B cell (primary cell): ENCODE measurements at regions not wholly inside any gene's neighbourhood (a gene's known extent, or its start where the extent isn't known, plus 50 kb on each side); places are given as distances from the start of the nearest gene placed in this dataset.
A peak's percentile ranks its signal among the peaks of the same experiment; 100 is the strongest.

Source experiments
- ATAC-seq: fragments of 200-7000 bp; cut with Tn5 transposase; one replicate; pipeline ENCODE4 v1.10.0; 2021; ENCODE audit warnings: low read depth, mild to moderate bottlenecking, moderate number of reproducible peaks, moderate library complexity
- CTCF ChIA-PET: fragments of 350-600 bp; sonication (Branson Sonifier 250); formaldehyde crosslinking; loops from one replicate; lab custom pipeline; 2021; ENCODE audit warnings: antibody characterized with exemption, inconsistent platforms; lab: Charles Lee
- POLR2A ChIA-PET: fragments of 350-600 bp; sonication (Branson Sonifier 250); formaldehyde crosslinking; loops from one replicate; lab custom pipeline; 2021; ENCODE audit warnings: antibody characterized with exemption; lab: Charles Lee
- DNase-seq: peaks from one replicate; pipeline ENCODE4 v3.0.0; 2013
- H2AFZ ChIP-seq: 2 replicates; pipeline ENCODE4 v1.6.1; 2012; ENCODE audit warnings: mild to moderate bottlenecking, low read depth, low read length; ENCODE audit not compliant: insufficient read depth, poor library complexity, severe bottlenecking
- H3K27ac ChIP-seq, 2 donors: 1 replicate in 1 of 2; 2 replicates in 1 of 2; pipeline ENCODE4 v1.5.1; 2012 to 2013; ENCODE audit warnings: low read length in 2 of 2, mild to moderate bottlenecking in 2 of 2, moderate library complexity in 1 of 2
- H3K27me3 ChIP-seq, 4 experiments: fragments of 200-600 bp in 1 of 4; sonication (generic) in 1 of 4; replicated peaks in 1 of 4; 1 replicate in 2 of 4; 2 replicates in 2 of 4; pipeline versions ENCODE4 v1.6.1 to v1.7.0; 2013 to 2016; ENCODE audit warnings: low read length in 3 of 4, mild to moderate bottlenecking in 2 of 4, mixed read lengths in 1 of 4, moderate library complexity in 1 of 4; ENCODE audit not compliant: insufficient read depth in 4 of 4, control insufficient read depth in 3 of 4; ENCODE audit errors: control extremely low read depth in 1 of 4
- H3K36me3 ChIP-seq, 2 experiments: replicated peaks in 1 of 2; 1 replicate in 1 of 2; 2 replicates in 1 of 2; pipeline versions ENCODE4 v1.6.1 to v1.7.1; 2013; ENCODE audit warnings: low read length in 1 of 2; ENCODE audit not compliant: insufficient read depth in 2 of 2, control insufficient read depth in 1 of 2; ENCODE audit errors: control extremely low read depth in 1 of 2, extremely low read depth in 1 of 2
- H3K4me1 ChIP-seq, 2 donors: fragments of 200-600 bp in 1 of 2; sonication (generic) in 1 of 2; 1 replicate in 1 of 2; 2 replicates in 1 of 2; pipeline versions ENCODE4 v1.5.1 to v1.6.1; 2013 to 2017; ENCODE audit warnings: low read length in 2 of 2; ENCODE audit not compliant: control insufficient read depth in 2 of 2, insufficient read depth in 2 of 2
- H3K4me2 ChIP-seq: replicated peaks from 2 replicates; pipeline ENCODE3; 2012; ENCODE audit warnings: mild to moderate bottlenecking, low read depth, low read length; ENCODE audit not compliant: poor library complexity, severe bottlenecking
- H3K4me3 ChIP-seq, 5 experiments: fragments of 200-600 bp in 1 of 5; sonication (generic) in 1 of 5; 1 replicate in 3 of 5; 2 replicates in 2 of 5; pipeline versions ENCODE4 v1.5.1 to v1.7.0; 2011 to 2016; ENCODE audit warnings: low read length in 4 of 5, mild to moderate bottlenecking in 4 of 5, low read depth in 2 of 5, control low read depth in 1 of 5, moderate library complexity in 1 of 5; ENCODE audit not compliant: insufficient read depth in 1 of 5; ENCODE audit errors: control extremely low read depth in 1 of 5, extremely low read depth in 1 of 5
- H3K79me2 ChIP-seq: fragments of 200-600 bp; sonication (generic); one replicate; pipeline ENCODE4 v1.6.0; 2016; ENCODE audit warnings: low read length; ENCODE audit not compliant: control insufficient read depth, insufficient read depth
- H3K9ac ChIP-seq: fragments of 200-600 bp; sonication (generic); 2 replicates; pipeline ENCODE4 v1.6.1; 2017; ENCODE audit warnings: mild to moderate bottlenecking, low read length, moderate library complexity
- H3K9me3 ChIP-seq, 3 donors: one replicate each; pipeline versions ENCODE4 v1.6.1 to v1.7.1; 2013; ENCODE audit warnings: low read length in 2 of 3; ENCODE audit not compliant: control insufficient read depth in 2 of 3, insufficient read depth in 1 of 3; ENCODE audit errors: control extremely low read depth in 1 of 3
- H4K20me1 ChIP-seq: 2 replicates; pipeline ENCODE4 v1.6.0; 2012; ENCODE audit warnings: mild to moderate bottlenecking, low read length; ENCODE audit not compliant: insufficient read depth, control insufficient read depth, poor library complexity, severe bottlenecking
- H3K27ac Mint-ChIP-seq: one replicate; pipeline ENCODE4 v1.8.0; 2021; ENCODE audit warnings: mixed read lengths
- H3K27me3 Mint-ChIP-seq: one replicate; pipeline ENCODE4 v1.8.0; 2021; ENCODE audit warnings: mixed read lengths
- H3K4me1 Mint-ChIP-seq: one replicate; pipeline ENCODE4 v1.8.0; 2021; ENCODE audit warnings: mixed read lengths
- H3K4me3 Mint-ChIP-seq: one replicate; pipeline ENCODE4 v1.8.0; 2021; ENCODE audit warnings: mixed read lengths
- H3K9me3 Mint-ChIP-seq: one replicate; pipeline ENCODE4 v1.8.0; 2022; ENCODE audit warnings: mixed read lengths; ENCODE audit not compliant: insufficient read depth
- CTCF ChIP-seq: fragments of 200-600 bp; IDR thresholded peaks from one replicate; pipeline ENCODE4 v1.8.0; 2022; ENCODE audit warnings: antibody characterized with exemption, mild to moderate bottlenecking
- EZH2 ChIP-seq: IDR thresholded peaks from 2 replicates; pipeline ENCODE4 v1.6.1; 2012; ENCODE audit warnings: borderline replicate concordance, low read depth, mild to moderate bottlenecking, moderate library complexity, low read length; ENCODE audit not compliant: insufficient read depth, poor library complexity, severe bottlenecking
- WGBS: methylation state at CpG from one replicate; pipeline ENCODE4 v1.1.5; 2013; ENCODE audit warnings: missing lambda C conversion rate; ENCODE audit not compliant: insufficient coverage; 5-methylcytosine and 5-hydroxymethylcytosine counted together
- intact Hi-C: fragments of 100-400 bp; cut with micrococcal nuclease; formaldehyde crosslinking; loops from one replicate; pipeline ENCODE4 v1.10.0; 2022

GRCh38 chr5:133829786-133830185, 138.6 kb downstream of the C5orf15 start:
- no peak overlapping the region for H3K4me3 ChIP-seq
- POLR2A ChIA-PET = no interaction called here

GRCh38 chr5:133828722-133829121, 139.7 kb downstream of the C5orf15 start:
- H3K27me3 ChIP-seq = no peaks in the 10 kb centered on the region
- no peak overlapping the region for H3K4me2 ChIP-seq
- no peak overlapping the region for H3K27ac ChIP-seq
- H3K9ac ChIP-seq = no peak overlapping the region
- WGBS = 74% methylated on average over 7 of the region's 7 CpGs
- intact Hi-C loops = no loop called here
- ChIA-PET CTCF (no interaction called here), POLR2A (no interaction called here)
- peaks cover 51% of the 10 kb centered on the region for H3K4me1 Mint-ChIP-seq
- H3K4me1 ChIP-seq = peaks cover 53 to 60% of the 10 kb centered on the region in 2 donors
- peaks cover 2% of the 10 kb centered on the region for H3K9me3 Mint-ChIP-seq
- H3K27ac Mint-ChIP-seq = no peak overlapping the region
- H3K4me3 ChIP-seq = no peak overlapping the region
- DNase-seq (no peak), ATAC-seq (no peak)
- H4K20me1 ChIP-seq = no peaks in the 10 kb centered on the region
- no peaks in the 10 kb centered on the region for H3K79me2 ChIP-seq
- no peak overlapping the region for H2AFZ ChIP-seq
- H3K27me3 Mint-ChIP-seq = no peaks in the 10 kb centered on the region
- no peak for TF ChIP-seq CTCF
- no peak for TF ChIP-seq EZH2
- H3K9me3 ChIP-seq = peaks cover 0 to 6% (median 0%) of the 10 kb centered on the region in 3 donors
- no peaks in the 10 kb centered on the region for H3K36me3 ChIP-seq
- H3K4me3 Mint-ChIP-seq = no peak overlapping the region

More at GRCh38 chr5:133829786-133830185, 138.6 kb downstream of the C5orf15 start:
- H4K20me1 ChIP-seq = no peaks in the 10 kb centered on the region
- TF ChIP-seq CTCF = no peak
- TF ChIP-seq EZH2 = no peak
- H3K4me3 Mint-ChIP-seq = no peak overlapping the region
- no peak overlapping the region for H3K9ac ChIP-seq
- peaks cover 0 to 6% (median 0%) of the 10 kb centered on the region in 3 donors for H3K9me3 ChIP-seq
- no peaks in the 10 kb centered on the region for H3K27me3 Mint-ChIP-seq
- DNase-seq = no peak
- peaks cover 2% of the 10 kb centered on the region for H3K9me3 Mint-ChIP-seq
- H3K27ac Mint-ChIP-seq = no peak overlapping the region
- H3K36me3 ChIP-seq = no peaks in the 10 kb centered on the region
- WGBS = no CpG with 5 or more reads among the region's 3 CpGs
- no peaks in the 10 kb centered on the region for H3K27me3 ChIP-seq
- H3K4me1 Mint-ChIP-seq = peaks cover 40% of the 10 kb centered on the region
- ATAC-seq = no peak
- H2AFZ ChIP-seq = peak overlapping the region; percentile 30
- CTCF ChIA-PET = interaction anchor here (1.1 kb wide), 1 partner anchor 39 kb away, joined by 3 read pairs; no protein-coding TSS in a partner anchor
- intact Hi-C loops = no loop called here
- no peak overlapping the region for H3K27ac ChIP-seq
- peak overlapping the region; percentile 1 for H3K4me2 ChIP-seq
- no peaks in the 10 kb centered on the region for H3K79me2 ChIP-seq
- H3K4me1 ChIP-seq = peaks cover 43 to 50% of the 10 kb centered on the region in 2 donors
